ENCODE measurements at regions not wholly inside any gene's neighbourhood (a gene's known extent, or its start where the extent isn't known, plus 50 kb on each side); places are given as distances from the start of the nearest gene placed in this dataset.

DNA sequence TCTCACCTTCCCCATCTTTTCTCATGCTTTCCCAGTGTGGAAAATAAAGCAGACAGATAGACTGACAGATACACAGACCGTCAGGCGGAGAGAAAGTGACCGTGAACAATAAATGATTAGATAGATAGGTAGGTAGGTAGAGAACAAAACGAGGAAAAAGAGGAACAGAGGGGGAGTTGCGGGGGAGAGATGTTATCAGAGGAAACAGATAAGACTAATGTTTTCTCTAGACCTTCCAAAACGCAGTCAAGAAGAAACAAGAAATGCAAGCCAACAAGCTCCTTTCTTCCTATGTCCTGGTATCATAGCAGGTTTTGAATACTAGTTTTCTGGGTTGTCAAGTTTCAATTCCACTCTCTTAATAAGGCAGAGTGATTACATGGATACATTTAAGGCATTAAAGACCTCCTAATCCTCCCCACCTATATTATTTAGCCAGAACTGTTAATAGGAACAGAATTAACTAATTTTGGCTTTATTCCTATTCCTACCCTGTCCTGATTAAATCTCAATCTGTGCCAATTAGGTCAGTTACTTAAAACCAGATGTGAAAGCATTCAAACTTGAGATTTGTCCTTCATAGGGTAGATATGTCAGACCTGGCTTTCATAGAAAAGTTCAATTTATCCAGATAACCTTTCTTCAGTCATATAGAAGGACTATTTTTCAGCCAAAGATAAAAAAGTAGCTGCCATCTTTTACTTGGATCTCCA is 89.0 kb upstream of the PTPRR start:
- no peak for DNase-seq (ENCODE audit: low read depth)
- no peak overlapping the region for H3K4me3 ChIP-seq (ENCODE audit: low read depth, low read length)

DNA sequence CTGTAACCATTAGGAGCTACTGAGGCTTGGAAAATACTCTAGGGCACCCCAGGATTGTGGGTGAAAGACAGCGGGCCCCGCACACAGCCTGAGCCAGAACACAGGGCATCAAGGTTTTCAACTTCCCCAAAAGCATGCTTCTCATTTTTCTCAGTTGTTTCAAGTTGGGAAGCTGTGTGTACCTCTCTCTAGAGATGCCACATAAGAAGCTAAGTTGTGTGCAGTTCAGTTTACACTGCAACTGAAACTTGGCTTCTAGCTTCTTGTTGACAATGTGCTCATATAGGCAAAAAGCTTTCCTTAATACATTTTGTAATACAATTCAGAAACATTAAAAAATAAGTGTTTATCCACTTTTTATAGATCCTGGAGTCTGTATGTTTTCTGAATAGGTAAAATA is 88.1 kb upstream of the PTPRR start:
- Histone ChIP-seq H3K27me3 (ENCODE audit: control insufficient read depth, insufficient read depth, low read length) (no peaks in the 10 kb centered on the region), H3K36me3 (ENCODE audit: control insufficient read depth, insufficient read depth, low read length) (no peaks in the 10 kb centered on the region), H3K4me3 (ENCODE audit: low read depth, low read length) (no peak overlapping the region)
- FAIRE-seq: no peak
- TF ChIP-seq, protein P1, sequence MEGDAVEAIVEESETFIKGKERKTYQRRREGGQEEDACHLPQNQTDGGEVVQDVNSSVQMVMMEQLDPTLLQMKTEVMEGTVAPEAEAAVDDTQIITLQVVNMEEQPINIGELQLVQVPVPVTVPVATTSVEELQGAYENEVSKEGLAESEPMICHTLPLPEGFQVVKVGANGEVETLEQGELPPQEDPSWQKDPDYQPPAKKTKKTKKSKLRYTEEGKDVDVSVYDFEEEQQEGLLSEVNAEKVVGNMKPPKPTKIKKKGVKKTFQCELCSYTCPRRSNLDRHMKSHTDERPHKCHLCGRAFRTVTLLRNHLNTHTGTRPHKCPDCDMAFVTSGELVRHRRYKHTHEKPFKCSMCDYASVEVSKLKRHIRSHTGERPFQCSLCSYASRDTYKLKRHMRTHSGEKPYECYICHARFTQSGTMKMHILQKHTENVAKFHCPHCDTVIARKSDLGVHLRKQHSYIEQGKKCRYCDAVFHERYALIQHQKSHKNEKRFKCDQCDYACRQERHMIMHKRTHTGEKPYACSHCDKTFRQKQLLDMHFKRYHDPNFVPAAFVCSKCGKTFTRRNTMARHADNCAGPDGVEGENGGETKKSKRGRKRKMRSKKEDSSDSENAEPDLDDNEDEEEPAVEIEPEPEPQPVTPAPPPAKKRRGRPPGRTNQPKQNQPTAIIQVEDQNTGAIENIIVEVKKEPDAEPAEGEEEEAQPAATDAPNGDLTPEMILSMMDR (IDR thresholded peaks at IDR 0.05; ENCODE audit: insufficient read depth, low read length, severe bottlenecking): no peak
- no peak for DNase-seq (ENCODE audit: low read depth)

More for the DNA sequence above, 89.0 kb upstream of the PTPRR start:
- TF ChIP-seq, protein P1 (IDR thresholded peaks at IDR 0.05; ENCODE audit: insufficient read depth, low read length, severe bottlenecking): no peak
- no peak for FAIRE-seq
- H3K36me3 ChIP-seq (ENCODE audit: control insufficient read depth, insufficient read depth, low read length): no peaks in the 10 kb centered on the region
- H3K27me3 ChIP-seq (ENCODE audit: control insufficient read depth, insufficient read depth, low read length): no peaks in the 10 kb centered on the region

DNA sequence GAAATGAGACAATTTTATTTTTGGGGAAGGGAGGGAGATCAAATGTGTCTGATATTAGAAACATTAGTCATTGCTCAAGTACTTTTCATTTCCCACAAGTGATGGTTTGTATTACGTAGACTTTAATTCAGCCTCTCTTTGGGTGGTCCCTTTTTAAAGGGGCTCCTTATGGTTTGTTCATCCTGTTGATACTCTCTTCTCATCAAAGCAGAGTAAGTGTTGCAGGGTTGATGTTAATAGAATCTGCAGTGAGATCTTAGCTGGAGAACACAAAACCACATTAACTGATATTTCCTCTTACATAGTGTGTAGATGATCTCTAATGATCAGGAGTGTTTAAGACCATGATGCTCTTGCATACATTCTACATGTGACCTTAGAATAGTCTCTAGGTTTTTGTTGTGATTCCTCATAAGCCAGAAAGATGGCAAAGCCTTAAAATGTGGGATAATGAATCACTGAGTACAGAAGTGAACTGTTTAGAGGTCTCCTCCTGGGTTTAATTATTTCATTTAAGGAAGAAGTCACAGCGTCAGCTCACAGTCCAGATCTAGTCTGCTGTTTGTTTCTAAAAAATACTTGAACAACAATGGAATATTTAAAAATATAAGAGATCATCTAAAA is 87.4 kb upstream of the PTPRR start:
- Histone ChIP-seq H3K27me3 (ENCODE audit: control insufficient read depth, insufficient read depth, low read length) (no peaks in the 10 kb centered on the region), H3K36me3 (ENCODE audit: control insufficient read depth, insufficient read depth, low read length) (no peaks in the 10 kb centered on the region), H3K4me3 (ENCODE audit: low read depth, low read length) (no peak overlapping the region)
- TF ChIP-seq, protein P1 (IDR thresholded peaks at IDR 0.05; ENCODE audit: insufficient read depth, low read length, severe bottlenecking): no peak
- DNase-seq (ENCODE audit: low read depth): no peak
- FAIRE-seq: peak; percentile 47

DNA sequence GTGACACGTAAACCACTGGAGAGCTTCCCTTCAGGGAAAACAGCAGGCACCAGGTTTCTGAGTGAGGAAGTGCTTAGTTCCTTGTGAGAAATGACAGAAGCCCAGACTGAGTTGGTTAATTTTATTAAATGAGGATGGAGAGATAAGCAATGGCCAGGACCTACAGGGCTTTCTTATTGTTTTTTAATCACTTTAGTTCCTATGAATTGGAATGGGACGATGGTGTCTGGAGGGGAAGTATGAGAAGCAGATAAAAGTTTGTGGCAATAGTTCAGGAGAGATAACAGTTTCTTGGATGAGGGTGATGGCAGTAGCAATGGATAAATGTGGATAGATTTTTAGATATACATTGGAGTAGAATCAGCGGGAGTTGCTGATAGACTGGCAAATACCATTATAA is 86.5 kb upstream of the PTPRR start:
- TF ChIP-seq, protein P1 (IDR thresholded peaks at IDR 0.05; ENCODE audit: insufficient read depth, low read length, severe bottlenecking): no peak
- FAIRE-seq: no peak
- DNase-seq (ENCODE audit: low read depth): no peak
- Histone ChIP-seq H3K4me3 (ENCODE audit: low read depth, low read length) (no peak overlapping the region), H3K27me3 (ENCODE audit: control insufficient read depth, insufficient read depth, low read length) (no peaks in the 10 kb centered on the region), H3K36me3 (ENCODE audit: control insufficient read depth, insufficient read depth, low read length) (no peaks in the 10 kb centered on the region)

DNA sequence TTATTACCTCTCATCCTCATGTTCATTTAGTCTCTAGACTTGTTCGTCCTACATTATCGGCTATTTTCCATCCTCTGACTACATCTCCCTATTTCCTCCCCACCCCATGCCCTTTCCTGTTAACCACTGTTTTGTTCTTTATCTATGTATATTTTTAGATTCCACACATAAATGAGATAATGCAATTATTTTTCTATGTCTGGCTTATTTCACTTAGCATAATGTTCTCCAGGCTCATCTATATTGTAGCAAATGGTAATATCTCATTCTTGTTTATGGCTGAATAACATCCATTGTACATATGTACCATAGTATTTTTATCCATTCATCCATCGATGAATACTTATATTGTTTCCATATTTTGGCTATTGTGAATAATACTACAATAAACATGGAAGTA is 84.6 kb upstream of the PTPRR start:
- DNase-seq (ENCODE audit: low read depth): no peak
- FAIRE-seq: no peak
- Histone ChIP-seq H3K27me3 (ENCODE audit: control insufficient read depth, insufficient read depth, low read length) (no peaks in the 10 kb centered on the region), H3K36me3 (ENCODE audit: control insufficient read depth, insufficient read depth, low read length) (no peaks in the 10 kb centered on the region), H3K4me3 (ENCODE audit: low read depth, low read length) (no peak overlapping the region)
- TF ChIP-seq, protein P1 (IDR thresholded peaks at IDR 0.05; ENCODE audit: insufficient read depth, low read length, severe bottlenecking): no peak
